A673 (cell line): ENCODE measurements at regions not wholly inside any gene's neighbourhood (a gene's known extent, or its start where the extent isn't known, plus 50 kb on each side); places are given as distances from the start of the nearest gene placed in this dataset.

ENCODE experiments used
- CTCF ChIP-seq: fragments of 300-800, 200-600 bp; sonication (generic); conservative IDR thresholded peaks from 2 replicates; pipeline ENCODE4 v1.5.1; 2017; ENCODE audit warnings: low read depth, mild to moderate bottlenecking, antibody characterized with exemption, low read length, moderate library complexity, mixed read lengths
- EZH2 ChIP-seq: fragments of 200-600 bp; sonication (generic); IDR thresholded peaks from 2 replicates; pipeline ENCODE4 v1.6.1; 2017; ENCODE audit warnings: borderline replicate concordance, low read depth, mild to moderate bottlenecking, mixed read lengths, antibody characterized with exemption, low read length; ENCODE audit not compliant: poor library complexity, severe bottlenecking

GRCh38 chr10:129380279-129380678 lies 86.8 kb upstream of the MGMT start:
- no peak for TF ChIP-seq CTCF
- no peak for TF ChIP-seq EZH2
